Epithelial cell of esophagus (primary cell): ENCODE measurements at regions not wholly inside any gene's neighbourhood (a gene's known extent, or its start where the extent isn't known, plus 50 kb on each side); places are given as distances from the start of the nearest gene placed in this dataset.
A peak's percentile ranks its signal among the peaks of the same experiment; 100 is the strongest.

Source experiments
- DNase-seq: peaks from one replicate; pipeline ENCODE4 v3.0.0; 2010; ENCODE audit warnings: low read depth
- H3K4me3 ChIP-seq: 2 replicates; pipeline ENCODE4 v1.5.1; 2011; ENCODE audit warnings: mild to moderate bottlenecking, low read length, control low read depth
- CTCF ChIP-seq: IDR thresholded peaks from 2 replicates; pipeline ENCODE4 v1.5.1; 2011; ENCODE audit warnings: low read depth, mild to moderate bottlenecking, low read length, control low read depth, inconsistent platforms; ENCODE audit not compliant: insufficient read depth; ENCODE audit errors: missing control alignments

DNA sequence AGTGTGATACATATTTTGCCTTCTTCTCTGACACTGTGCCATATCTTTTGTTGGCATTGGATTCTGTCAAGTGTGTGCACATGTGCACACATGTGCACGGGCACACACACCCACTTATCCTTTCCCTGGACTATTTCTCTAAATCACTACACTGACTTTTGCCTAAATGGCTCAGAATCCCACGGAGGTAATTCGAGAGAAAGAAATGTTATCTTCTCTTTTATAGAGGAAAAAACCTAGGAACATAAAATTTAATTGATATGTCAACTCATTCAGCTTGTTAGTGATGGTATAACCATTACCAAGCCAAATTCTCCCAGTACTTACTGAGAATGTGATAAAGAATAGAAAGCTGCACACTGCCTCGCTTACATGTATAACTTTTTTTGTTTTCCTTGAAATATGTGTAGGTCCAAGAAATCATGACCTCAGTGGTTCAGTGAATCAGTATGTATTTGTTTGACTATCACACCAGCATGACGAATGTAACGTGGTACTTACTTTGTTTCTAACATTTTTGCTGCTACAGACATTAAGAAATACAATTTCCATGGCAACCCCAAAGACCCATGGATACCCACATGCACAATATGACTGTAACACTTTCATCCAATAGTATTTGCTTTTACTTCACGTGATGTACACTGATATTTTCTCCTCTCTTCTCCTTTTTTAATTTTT, 163.0 kb downstream of the PCDH7 start:
- H3K4me3 ChIP-seq = no peak overlapping the region
- DNase-seq = no peak
- TF ChIP-seq CTCF = no peak

DNA sequence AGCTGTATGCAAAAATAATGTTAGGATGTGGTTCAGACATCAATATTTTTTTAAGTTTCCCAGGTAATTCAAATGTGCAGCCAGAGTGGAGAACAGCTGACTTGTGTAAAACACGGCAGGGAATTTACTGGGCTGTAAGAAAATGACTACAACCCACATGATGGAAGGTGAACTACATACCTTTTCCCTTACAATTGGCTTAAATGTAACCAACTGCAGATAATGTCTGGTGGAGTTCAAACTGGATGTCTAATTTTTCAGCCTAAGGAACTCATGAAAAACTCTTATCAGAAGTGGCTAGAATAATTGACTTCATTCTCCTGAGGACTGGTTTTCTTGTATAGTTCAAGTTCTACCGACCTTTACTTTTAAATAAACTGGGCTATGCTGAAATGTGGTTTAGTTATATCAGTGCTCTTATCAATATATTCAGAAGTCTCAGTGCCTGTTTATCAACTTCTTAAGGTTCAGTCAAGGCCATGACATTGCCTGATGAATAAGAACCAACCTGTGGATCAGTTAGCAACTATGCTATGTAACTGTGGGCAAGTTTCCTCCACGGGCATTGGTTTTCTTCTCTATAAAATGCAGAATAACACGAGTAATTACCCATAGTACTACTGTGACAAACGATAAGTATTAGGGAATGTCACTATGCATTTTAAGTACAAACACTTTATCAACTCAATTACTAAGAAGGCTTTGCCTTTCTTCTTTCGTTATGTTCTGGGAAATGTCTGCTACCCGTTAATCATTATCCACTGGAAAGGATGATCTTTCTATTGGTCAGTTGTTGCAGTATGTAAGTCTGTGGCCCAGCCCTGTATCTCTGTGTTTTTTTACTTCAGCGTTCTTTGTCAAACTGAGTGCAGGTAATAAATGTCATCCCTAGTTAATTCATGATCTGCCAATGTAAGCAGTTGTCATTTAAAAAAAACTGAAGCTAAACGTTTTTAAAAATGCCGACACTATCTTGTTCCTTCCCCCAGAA, 181.6 kb downstream of the PCDH7 start:
- DNase-seq = no peak
- no peak overlapping the region for H3K4me3 ChIP-seq
- no peak for TF ChIP-seq CTCF

- no peak overlapping the region for H3K4me3 ChIP-seq
- DNase-seq = peak; percentile 57
- no peak for TF ChIP-seq CTCF
These were observed 183.5 kb downstream of the PCDH7 start for GRCh38 chr4:30903502-30904214.

- no peak for DNase-seq
These were observed 184.0 kb downstream of the PCDH7 start for GRCh38 chr4:30904215-30904555.

DNA sequence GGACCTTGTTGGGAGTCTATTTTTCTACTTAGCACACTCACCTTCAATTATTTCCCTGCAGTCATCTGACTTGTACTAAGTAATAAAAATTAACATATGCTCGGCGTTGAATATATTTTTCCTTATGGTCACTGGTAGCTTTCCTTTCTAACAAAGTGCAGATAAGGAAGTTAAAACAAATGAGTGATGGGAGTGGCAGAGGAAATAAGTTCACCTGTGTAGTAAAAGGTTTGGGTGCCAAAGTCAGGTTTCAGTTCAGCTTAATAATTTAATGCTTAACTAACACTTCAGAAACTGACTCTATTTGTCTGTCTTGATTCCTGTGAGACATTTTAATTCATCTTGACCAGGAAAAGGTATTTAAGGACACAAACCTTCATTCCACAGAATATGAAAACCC, 184.4 kb downstream of the PCDH7 start:
- H3K4me3 ChIP-seq = no peak overlapping the region
- no peak for DNase-seq
- TF ChIP-seq CTCF = no peak

More at GRCh38 chr4:30904215-30904555, 184.0 kb downstream of the PCDH7 start:
- H3K4me3 ChIP-seq = no peak overlapping the region
- no peak for TF ChIP-seq CTCF

GRCh38 chr4:30912098-30912714, 192.0 kb downstream of the PCDH7 start:
- no peak overlapping the region for H3K4me3 ChIP-seq
- no peak for DNase-seq
- no peak for TF ChIP-seq CTCF
